Adrenal gland (tissue), 9 donors: ENCODE measurements at regions not wholly inside any gene's neighbourhood (a gene's known extent, or its start where the extent isn't known, plus 50 kb on each side); places are given as distances from the start of the nearest gene placed in this dataset.

ENCODE experiments used
- DNase-seq, 7 donors: peaks; one replicate each; pipeline ENCODE4 v3.0.0-alpha.2; 2019 to 2020
- H3K27ac ChIP-seq, 5 donors: fragments of 200-600 bp; sonication (generic) in 4 of 5; 1 replicate in 3 of 5; 2 replicates in 2 of 5; pipeline versions ENCODE4 v1.5.1 to v1.8.0; 2016 to 2020; ENCODE audit warnings: mild to moderate bottlenecking in 1 of 5
- H3K27me3 ChIP-seq: fragments of 200-600 bp; 2 replicates; pipeline ENCODE4 v1.8.0; 2021
- H3K36me3 ChIP-seq, 2 donors: fragments of 200-600 bp; replicated peaks in 1 of 2; 1 replicate in 1 of 2; 2 replicates in 1 of 2; pipeline versions ENCODE4 v1.5.1 to v1.8.0; 2018 to 2022
- H3K4me1 ChIP-seq, 2 donors: fragments of 200-600 bp; replicated peaks in 1 of 2; 1 replicate in 1 of 2; 2 replicates in 1 of 2; pipeline versions ENCODE4 v1.5.1 to v1.8.0; 2018 to 2021
- H3K4me3 ChIP-seq, 4 donors: fragments of 200-600 bp; sonication (generic) in 3 of 4; one replicate each; pipeline ENCODE4 v1.5.1; 2016 to 2018
- H3K9me3 ChIP-seq, 3 donors: fragments of 200-600 bp; sonication (generic) in 1 of 3; replicated peaks in 1 of 3; 1 replicate in 2 of 3; 2 replicates in 1 of 3; pipeline versions ENCODE4 v1.5.1 to v1.8.0; 2016 to 2021
- POLR2A ChIP-seq, 2 donors: fragments of 450-650 bp; IDR thresholded peaks; one replicate each; pipeline ENCODE4 v1.6.1; 2017; ENCODE audit warnings: antibody characterized with exemption in 2 of 2, mild to moderate bottlenecking in 2 of 2, moderate library complexity in 1 of 2
- WGBS, 4 donors: extraction: QIAGEN DNeasy Blood & Tissue Kit in 2 of 4; methylation state at CpG; one replicate each; pipeline versions ENCODE4 v1.1.5 to v1.1.7; 2013 to 2017; 5-methylcytosine and 5-hydroxymethylcytosine counted together
- intact Hi-C, 2 donors: fragments of 100-400 bp; cut with DNase I; formaldehyde crosslinking; loops; one replicate each; pipeline versions ENCODE4 v1.14.1 to v1.15.0; 2022 to 2023
- TF ChIP-seq, protein P1 (sequence below), 6 experiments: fragments of 450-650 bp in 4 of 6; fragments of 200-600 bp in 2 of 6; sonication (generic) in 1 of 6; IDR thresholded peaks; 1 replicate in 5 of 6; 2 replicates in 1 of 6; pipeline versions ENCODE4 v1.5.1 to v1.8.0; 2016 to 2021; ENCODE audit warnings: antibody characterized with exemption in 6 of 6, mild to moderate bottlenecking in 2 of 6, moderate library complexity in 1 of 6
- donor health status: healthy with polysubstance abuse.
- donor health status: Bipolar disorder and iron deficiency.
- donor health status: DM: yes; HTN: yes; CAD: no.
- donor health status: DM: no; HTN: no; CAD: no.
- donor health status: DM: no; HTN: no; CAD: no.

DNA sequence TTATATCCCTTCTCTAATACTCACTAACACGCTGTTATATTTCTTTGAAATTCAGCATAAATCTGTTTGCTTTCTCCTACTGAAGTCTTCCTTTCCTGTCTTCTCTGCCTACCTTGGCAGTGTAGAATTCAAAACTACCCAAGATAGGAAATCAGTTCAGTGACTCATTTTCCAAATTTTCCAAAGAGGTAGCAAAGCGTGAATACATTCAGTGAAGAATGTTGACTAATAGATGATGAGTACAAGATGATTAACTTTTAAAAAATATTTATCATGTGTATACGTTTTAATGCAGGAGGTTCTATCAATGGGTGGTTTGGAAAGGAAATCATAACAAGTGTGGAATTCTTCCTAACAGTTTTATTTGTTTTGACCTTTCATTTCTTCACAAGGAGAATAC lies 201.9 kb upstream of the SLC8A1 start:
- H3K27me3 ChIP-seq: no peaks in the 10 kb centered on the region
- intact Hi-C loops: no loop called here

DNA sequence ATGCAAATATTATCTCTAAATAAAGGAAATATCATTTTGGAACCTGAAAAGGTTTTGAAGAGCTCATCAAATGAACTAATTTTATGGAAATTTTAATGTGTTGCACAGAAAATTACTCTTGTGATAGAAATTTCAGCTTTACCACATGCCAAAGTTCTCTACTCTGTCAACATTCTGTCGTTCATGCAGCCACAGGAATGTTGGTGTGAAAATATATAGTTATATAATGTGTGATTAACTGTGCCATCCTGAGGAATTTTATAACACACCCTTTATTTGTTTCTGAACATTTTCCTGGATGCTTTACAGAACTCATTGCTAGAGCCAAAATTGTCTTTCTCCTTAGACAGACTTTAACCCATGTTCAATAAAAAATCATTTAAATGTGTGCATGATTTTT lies 202.5 kb upstream of the SLC8A1 start:
- intact Hi-C loops: no loop called here

More for the DNA sequence above, 201.9 kb upstream of the SLC8A1 start:
- no peak overlapping the region for H3K27ac ChIP-seq
- no peaks in the 10 kb centered on the region for H3K9me3 ChIP-seq
- no peak overlapping the region for H3K4me3 ChIP-seq
- no peaks in the 10 kb centered on the region for H3K4me1 ChIP-seq
- TF ChIP-seq, protein P1, sequence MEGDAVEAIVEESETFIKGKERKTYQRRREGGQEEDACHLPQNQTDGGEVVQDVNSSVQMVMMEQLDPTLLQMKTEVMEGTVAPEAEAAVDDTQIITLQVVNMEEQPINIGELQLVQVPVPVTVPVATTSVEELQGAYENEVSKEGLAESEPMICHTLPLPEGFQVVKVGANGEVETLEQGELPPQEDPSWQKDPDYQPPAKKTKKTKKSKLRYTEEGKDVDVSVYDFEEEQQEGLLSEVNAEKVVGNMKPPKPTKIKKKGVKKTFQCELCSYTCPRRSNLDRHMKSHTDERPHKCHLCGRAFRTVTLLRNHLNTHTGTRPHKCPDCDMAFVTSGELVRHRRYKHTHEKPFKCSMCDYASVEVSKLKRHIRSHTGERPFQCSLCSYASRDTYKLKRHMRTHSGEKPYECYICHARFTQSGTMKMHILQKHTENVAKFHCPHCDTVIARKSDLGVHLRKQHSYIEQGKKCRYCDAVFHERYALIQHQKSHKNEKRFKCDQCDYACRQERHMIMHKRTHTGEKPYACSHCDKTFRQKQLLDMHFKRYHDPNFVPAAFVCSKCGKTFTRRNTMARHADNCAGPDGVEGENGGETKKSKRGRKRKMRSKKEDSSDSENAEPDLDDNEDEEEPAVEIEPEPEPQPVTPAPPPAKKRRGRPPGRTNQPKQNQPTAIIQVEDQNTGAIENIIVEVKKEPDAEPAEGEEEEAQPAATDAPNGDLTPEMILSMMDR (IDR thresholded peaks at IDR 0.05): no peak
- no peak for TF ChIP-seq POLR2A (IDR thresholded peaks at IDR 0.05)
- no peak for DNase-seq
- H3K36me3 ChIP-seq: no peaks in the 10 kb centered on the region
- 77 to 87% (median 79%) methylated on average over 3 of the region's 3 CpGs for WGBS, 4 donors

DNA sequence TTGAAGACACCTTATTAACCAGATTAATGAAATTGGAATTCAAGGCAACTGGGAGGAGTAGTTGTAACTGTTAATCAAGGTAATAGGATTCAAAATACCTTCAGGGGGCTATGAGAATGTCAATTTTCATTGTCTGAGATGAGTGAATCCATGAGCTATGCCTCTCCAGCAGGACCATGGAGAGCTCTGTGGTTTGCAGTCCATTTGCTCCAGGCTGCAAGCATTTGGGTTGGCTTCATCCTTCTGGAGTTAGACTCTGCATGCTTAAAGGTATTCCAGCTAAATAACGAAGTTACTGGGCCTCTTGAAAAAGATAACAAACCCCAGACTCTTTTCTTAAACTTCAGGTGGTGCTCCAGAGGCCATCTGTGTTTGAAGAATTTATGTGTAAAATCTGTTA lies 207.1 kb upstream of the SLC8A1 start:
- H3K4me3 ChIP-seq: no peak overlapping the region
- H3K36me3 ChIP-seq: no peaks in the 10 kb centered on the region
- TF ChIP-seq, protein P1 (IDR thresholded peaks at IDR 0.05): no peak
- no peak for TF ChIP-seq POLR2A (IDR thresholded peaks at IDR 0.05)
- WGBS, 4 donors: 19 to 45% (median 25%) methylated on average over 1 of the region's 1 CpG
- no peak overlapping the region for H3K27ac ChIP-seq
- no peak for DNase-seq
- no peaks in the 10 kb centered on the region for H3K4me1 ChIP-seq
- H3K9me3 ChIP-seq: no peaks in the 10 kb centered on the region
- intact Hi-C loops: no loop called here
- H3K27me3 ChIP-seq: no peaks in the 10 kb centered on the region

More for the DNA sequence above, 202.5 kb upstream of the SLC8A1 start:
- no peaks in the 10 kb centered on the region for H3K4me1 ChIP-seq
- no peaks in the 10 kb centered on the region for H3K36me3 ChIP-seq
- no peak overlapping the region for H3K27ac ChIP-seq
- H3K9me3 ChIP-seq: no peaks in the 10 kb centered on the region
- no peaks in the 10 kb centered on the region for H3K27me3 ChIP-seq
- TF ChIP-seq POLR2A (IDR thresholded peaks at IDR 0.05): no peak
- TF ChIP-seq, protein P1 (IDR thresholded peaks at IDR 0.05): no peak
- no peak for DNase-seq
- H3K4me3 ChIP-seq: no peak overlapping the region
- 68 to 69% (median 68%) methylated on average over 1 of the region's 1 CpG for WGBS, 4 donors

DNA sequence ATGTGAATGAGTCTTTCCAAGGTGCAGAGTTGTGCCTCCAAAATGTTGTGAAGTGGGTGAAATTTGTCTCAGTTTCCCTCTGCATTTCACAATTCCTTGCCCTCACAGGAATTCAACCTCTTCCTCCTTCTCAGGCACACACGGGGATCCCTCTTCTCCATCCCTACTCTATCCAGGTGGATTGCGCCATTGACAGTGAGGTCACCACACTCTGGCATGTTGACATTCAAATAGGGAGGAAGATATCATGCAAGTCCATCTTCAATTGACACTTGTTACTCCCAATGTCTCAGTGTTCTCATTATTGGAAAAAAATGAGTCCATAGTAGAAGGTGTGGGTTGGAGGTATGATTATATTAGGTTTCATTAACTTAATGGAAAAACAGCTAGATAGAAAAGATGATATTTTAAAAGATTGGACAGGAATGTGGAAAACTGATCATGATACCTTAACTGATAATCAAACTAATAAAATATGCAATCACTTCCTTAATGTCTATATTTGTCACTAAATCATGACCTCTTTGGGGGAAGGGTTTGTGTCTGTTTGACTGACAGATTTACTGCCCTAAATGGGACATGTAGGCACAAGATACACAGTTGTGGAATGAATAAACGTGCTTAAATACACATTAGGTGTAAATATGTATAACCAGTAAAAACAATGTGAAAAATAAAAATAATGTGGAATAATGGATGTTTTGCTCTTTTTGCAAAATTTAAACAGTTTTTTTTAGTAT lies 213.8 kb upstream of the SLC8A1 start:
- Histone ChIP-seq H3K36me3 (no peaks in the 10 kb centered on the region), H3K9me3 (no peaks in the 10 kb centered on the region), H3K4me1 (peaks cover 0 to 8% of the 10 kb centered on the region in 2 donors), H3K27me3 (no peaks in the 10 kb centered on the region), H3K27ac (no peak overlapping the region), H3K4me3 (no peak overlapping the region)
- no peak for DNase-seq
- TF ChIP-seq, protein P1 (IDR thresholded peaks at IDR 0.05): no peak
- no peak for TF ChIP-seq POLR2A (IDR thresholded peaks at IDR 0.05)
- 81 to 89% (median 82%) methylated on average over 3 of the region's 3 CpGs for WGBS, 4 donors
- intact Hi-C loops: no loop called here
